Nephron (organoid): ENCODE measurements at regions not wholly inside any gene's neighbourhood (a gene's known extent, or its start where the extent isn't known, plus 50 kb on each side); places are given as distances from the start of the nearest gene placed in this dataset.
A peak's percentile ranks its signal among the peaks of the same experiment; 100 is the strongest.

Experiments used
- H3K27ac Mint-ChIP-seq, 3 experiments: 2 replicates each; pipeline ENCODE4 v1.8.0; 2020; ENCODE audit warnings: mixed read lengths in 3 of 3, mild to moderate bottlenecking in 2 of 3, moderate library complexity in 1 of 3
- H3K27me3 Mint-ChIP-seq: 2 replicates; pipeline ENCODE4 v1.8.0; 2021; ENCODE audit warnings: low read depth, mild to moderate bottlenecking, moderate library complexity, mixed read lengths
- H3K36me3 Mint-ChIP-seq: 2 replicates; pipeline ENCODE4 v1.8.0; 2020; ENCODE audit warnings: low read depth, mixed read lengths
- H3K4me1 Mint-ChIP-seq: 2 replicates; pipeline ENCODE4 v1.8.0; 2020; ENCODE audit warnings: mixed read lengths
- H3K4me3 Mint-ChIP-seq, 3 experiments: 2 replicates each; pipeline ENCODE4 v1.8.0; 2020; ENCODE audit warnings: mild to moderate bottlenecking in 3 of 3, mixed read lengths in 3 of 3, moderate library complexity in 2 of 3
- H3K9me3 Mint-ChIP-seq: 2 replicates; pipeline ENCODE4 v1.8.0; 2020; ENCODE audit warnings: mixed read lengths
- CTCF ChIP-seq, 3 experiments: fragments of 200-600 bp; sonication (generic); IDR thresholded peaks; one replicate each; pipeline ENCODE4 v1.5.0; 2021; ENCODE audit warnings: antibody characterized with exemption in 3 of 3; ENCODE audit not compliant: unreplicated experiment in 3 of 3

GRCh38 chr11:33984682-33985389, 66.7 kb upstream of the CAPRIN1 start:
- no peaks in the 10 kb centered on the region for H3K36me3 Mint-ChIP-seq
- no peak for TF ChIP-seq CTCF (IDR thresholded peaks at IDR 0.05; ENCODE audit: unreplicated experiment in 3 of 3)
- H3K27me3 Mint-ChIP-seq: no peaks in the 10 kb centered on the region
- peaks cover 5% of the 10 kb centered on the region for H3K9me3 Mint-ChIP-seq
- H3K27ac Mint-ChIP-seq: no peak overlapping the region
- peaks cover 17% of the 10 kb centered on the region for H3K4me1 Mint-ChIP-seq
- H3K4me3 Mint-ChIP-seq: no peak overlapping the region

DNA sequence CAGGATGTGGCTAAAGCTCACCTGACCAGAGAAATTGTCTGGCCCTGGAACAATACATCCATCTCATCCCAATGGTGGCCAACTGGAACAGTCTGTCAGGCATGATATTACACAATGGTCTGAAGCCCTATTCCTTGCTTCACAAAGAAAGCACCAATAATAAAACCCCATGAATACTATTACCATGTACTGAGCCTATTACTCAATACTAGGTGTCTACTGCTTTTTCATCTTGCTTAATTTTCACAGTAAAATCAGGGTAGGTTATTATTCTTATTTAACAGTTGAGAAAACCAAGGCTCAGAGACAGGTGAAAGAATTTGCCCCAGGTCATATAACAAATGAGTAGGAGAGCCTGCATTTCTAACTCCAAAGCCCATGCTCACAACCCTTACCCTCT, 68.9 kb upstream of the CAPRIN1 start:
- Mint-ChIP-seq H3K4me1 (peaks cover 14% of the 10 kb centered on the region), H3K4me3 (no peak overlapping the region), H3K9me3 (no peaks in the 10 kb centered on the region), H3K27me3 (no peaks in the 10 kb centered on the region), H3K27ac (no peak overlapping the region), H3K36me3 (no peaks in the 10 kb centered on the region)
- no peak for TF ChIP-seq CTCF (IDR thresholded peaks at IDR 0.05; ENCODE audit: unreplicated experiment in 3 of 3)

DNA sequence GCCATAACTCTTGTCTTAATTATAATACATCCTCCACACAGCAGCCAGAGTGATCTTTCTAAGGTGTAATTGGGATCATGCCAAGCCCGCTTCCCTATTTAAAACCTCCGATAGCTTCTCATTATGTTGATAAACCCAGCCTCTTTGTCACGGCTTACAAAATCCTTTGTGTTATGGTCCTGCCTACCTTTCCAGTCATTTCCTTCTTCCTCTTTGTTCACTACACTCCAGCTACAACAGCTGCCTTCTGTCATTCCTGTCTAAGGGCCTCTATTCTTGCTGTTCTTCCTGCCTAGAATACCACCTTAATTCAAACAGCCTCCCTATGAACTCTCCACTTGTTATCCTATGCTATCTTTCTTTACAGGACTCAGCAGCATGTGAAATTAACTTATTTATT, 70.6 kb upstream of the CAPRIN1 start:
- TF ChIP-seq CTCF (IDR thresholded peaks at IDR 0.05; ENCODE audit: unreplicated experiment in 3 of 3): no peak
- peaks cover 21% of the 10 kb centered on the region for H3K4me1 Mint-ChIP-seq
- H3K36me3 Mint-ChIP-seq: no peaks in the 10 kb centered on the region
- no peaks in the 10 kb centered on the region for H3K9me3 Mint-ChIP-seq
- no peaks in the 10 kb centered on the region for H3K27me3 Mint-ChIP-seq
- H3K4me3 Mint-ChIP-seq: no peak overlapping the region
- H3K27ac Mint-ChIP-seq: peak overlapping the region; percentile 46 to 88 (median 83)

DNA sequence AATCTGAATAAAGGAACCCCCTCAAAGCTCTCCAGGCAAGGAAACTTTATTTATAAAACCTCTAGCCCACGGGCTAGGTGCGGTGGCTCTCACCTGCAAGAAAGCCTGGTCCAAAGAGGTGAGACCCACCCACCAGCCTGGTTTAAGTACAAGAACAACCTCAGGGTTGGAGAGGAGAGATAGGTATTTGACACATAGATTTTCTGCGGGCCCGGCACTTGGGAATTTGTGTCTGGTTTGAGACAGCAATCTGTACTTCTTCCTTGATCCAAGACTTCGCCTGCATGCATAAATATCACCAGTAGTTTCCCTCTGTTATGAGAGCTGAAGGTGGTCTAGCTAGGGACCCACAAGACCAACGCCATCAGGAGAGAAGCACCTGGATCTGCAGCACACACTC, 73.2 kb upstream of the CAPRIN1 start:
- no peak for TF ChIP-seq CTCF (IDR thresholded peaks at IDR 0.05; ENCODE audit: unreplicated experiment in 3 of 3)
- H3K27ac Mint-ChIP-seq: no peak overlapping the region
- peaks cover 21% of the 10 kb centered on the region for H3K4me1 Mint-ChIP-seq
- H3K27me3 Mint-ChIP-seq: no peaks in the 10 kb centered on the region
- H3K36me3 Mint-ChIP-seq: no peaks in the 10 kb centered on the region
- no peaks in the 10 kb centered on the region for H3K9me3 Mint-ChIP-seq
- H3K4me3 Mint-ChIP-seq: no peak overlapping the region

- Mint-ChIP-seq H3K4me3 (no peak overlapping the region), H3K4me1 (peaks cover 21% of the 10 kb centered on the region), H3K36me3 (no peaks in the 10 kb centered on the region)
These were observed 73.9 kb upstream of the CAPRIN1 start for GRCh38 chr11:33977676-33978075.

More at GRCh38 chr11:33977676-33978075, 73.9 kb upstream of the CAPRIN1 start:
- Mint-ChIP-seq H3K9me3 (no peaks in the 10 kb centered on the region), H3K27me3 (no peaks in the 10 kb centered on the region), H3K27ac (no peak overlapping the region)
- TF ChIP-seq CTCF (IDR thresholded peaks at IDR 0.05; ENCODE audit: unreplicated experiment in 3 of 3): no peak
